Heart right ventricle (tissue), 16 donors: ENCODE measurements at regions not wholly inside any gene's neighbourhood (a gene's known extent, or its start where the extent isn't known, plus 50 kb on each side); places are given as distances from the start of the nearest gene placed in this dataset.
"Not testable (repeated sequence)": the region's sequence is repeated elsewhere in the genome, so short reads cannot be mapped to it uniquely, and the experiment has no call there.

Experiments used
- ATAC-seq, 8 donors: fragments of 200-7000 bp; cut with Tn5 transposase; one replicate each; pipeline ENCODE4 v1.9.1; 2020; ENCODE audit warnings: mild to moderate bottlenecking in 8 of 8, moderate library complexity in 8 of 8, moderate number of reproducible peaks in 1 of 8
- DNase-seq, 2 donors: peaks; one replicate each; pipeline ENCODE4 v3.0.0-alpha.2; 2020
- H3K27ac ChIP-seq, 10 donors: fragments of 200-600 bp; sonication (generic) in 2 of 10; one replicate each; pipeline versions ENCODE4 v1.5.0 to v1.8.0; 2020 to 2022; ENCODE audit warnings: mild to moderate bottlenecking in 3 of 10
- H3K27me3 ChIP-seq, 7 donors: fragments of 200-600 bp; one replicate each; pipeline ENCODE4 v1.8.0; 2021 to 2022; ENCODE audit warnings: mild to moderate bottlenecking in 2 of 7
- H3K36me3 ChIP-seq, 9 donors: fragments of 200-600 bp; sonication (generic) in 1 of 9; one replicate each; pipeline versions ENCODE4 v1.5.0 to v1.8.0; 2020 to 2022; ENCODE audit warnings: mild to moderate bottlenecking in 2 of 9
- H3K4me1 ChIP-seq, 9 donors: fragments of 200-600 bp; sonication (generic) in 1 of 9; one replicate each; pipeline versions ENCODE4 v1.5.0 to v1.8.0; 2020 to 2022; ENCODE audit warnings: mild to moderate bottlenecking in 4 of 9
- H3K4me3 ChIP-seq, 10 donors: fragments of 200-600 bp; sonication (generic) in 2 of 10; one replicate each; pipeline versions ENCODE4 v1.5.0 to v1.8.0; 2020 to 2022; ENCODE audit warnings: mild to moderate bottlenecking in 7 of 10, moderate library complexity in 2 of 10
- H3K9me3 ChIP-seq, 11 donors: fragments of 200-600 bp in 10 of 11; sonication (generic) in 2 of 11; one replicate each; pipeline versions ENCODE4 v1.5.0 to v1.8.0; 2013 to 2022; ENCODE audit warnings: mild to moderate bottlenecking in 2 of 11, control low read depth in 1 of 11, moderate library complexity in 1 of 11
- CTCF ChIP-seq, 9 donors: fragments of 200-600 bp; sonication (generic) in 2 of 9; IDR thresholded peaks; one replicate each; pipeline versions ENCODE4 v1.5.0 to v1.8.0; 2021 to 2022; ENCODE audit warnings: antibody characterized with exemption in 9 of 9, mild to moderate bottlenecking in 5 of 9, moderate library complexity in 1 of 9
- WGBS, 2 donors: extraction: QIAGEN DNeasy Blood & Tissue Kit; methylation state at CpG; one replicate each; pipeline ENCODE4 v1.1.7; 2013; ENCODE audit warnings: inconsistent platforms in 1 of 2; 5-methylcytosine and 5-hydroxymethylcytosine counted together
- intact Hi-C, 10 donors: fragments of 100-400 bp; cut with DNase I; formaldehyde crosslinking; loops; one replicate each; pipeline versions ENCODE4 v1.11.1 to v1.14.2; 2022
- donor health status: Arrhythmogenic right ventricular cardiomyopathy.
- donor health status: ischemic (EF 13 %, LVEDD 7.1; RV severe dilation, severe dysfunction).
- donor health status: healthy with polysubstance abuse.
- donor health status: DM: no; HTN: yes; CAD: no.
- donor health status: DM: no; HTN: no; CAD: no.
- donor health status: ischemic (EF 25% LVEDD 6.9; RV normal size, moderate dysfunction).
- donor health status: ischemic (EF 25% LVEDD 5.7; RV mildly dilated, moderate dysfunction).
- donor health status: healthy.
- donor health status: DM: yes; HTN: yes; CAD: no.
- donor health status: Ischemic cardiomyopathy.
- donor health status: ischemic (EF 35%, LVEDD 5.7; RV mildly dilated, moderate dysfunction).
- donor health status: nonischemic (EF 11% LVEDD 7.7; RV severe dilation, severe dysfunction).
- donor health status: DM: yes; HTN: yes; CAD: no.
- donor health status: PGD.
- donor health status: ischemic (EF 29% LVEDD 5.4; RV normal size, mild dysfunction).
- donor health status: nonischemic (EF 23%, LVEDD 6.1; RV moderate dilation, normal function).

DNA sequence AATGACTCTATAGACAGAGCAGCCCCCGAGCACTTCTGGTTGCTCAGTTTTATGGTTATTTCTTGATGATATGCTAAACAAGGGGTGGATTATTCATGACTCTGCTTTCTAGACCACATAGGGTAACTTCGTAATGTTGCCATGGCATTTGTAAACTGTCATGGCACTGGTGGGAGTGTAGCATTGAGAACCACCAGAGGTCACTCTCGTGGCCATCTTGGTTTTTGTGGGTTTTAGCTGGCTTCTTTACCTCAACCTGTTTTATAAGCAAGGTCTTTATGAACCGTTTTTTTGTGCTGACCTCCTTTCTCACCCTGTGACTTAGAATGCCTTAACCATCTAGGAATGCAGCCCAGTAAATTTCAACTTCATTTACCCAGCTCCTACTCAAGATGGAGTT lies 1036.2 kb upstream of the FLRT2 start:
- no peak for ATAC-seq
- WGBS, 2 donors, result 78 to 87% methylated on average over 4 of the region's 4 CpGs
- intact Hi-C loops, result no loop called here
- TF ChIP-seq CTCF (IDR thresholded peaks at IDR 0.05), result peak in 2 of 9 donors; percentile 3 to 13
- H3K27ac ChIP-seq, result no peak overlapping the region
- no peaks in the 10 kb centered on the region for H3K4me1 ChIP-seq
- H3K9me3 ChIP-seq, result no peaks in the 10 kb centered on the region
- no peak overlapping the region for H3K4me3 ChIP-seq
- no peaks in the 10 kb centered on the region for H3K27me3 ChIP-seq
- no peak for DNase-seq
- H3K36me3 ChIP-seq, result no peaks in the 10 kb centered on the region

GRCh38 chr14:84496677-84497076 lies 1033.3 kb upstream of the FLRT2 start:
- no peaks in the 10 kb centered on the region for H3K36me3 ChIP-seq
- ATAC-seq, result no peak
- H3K27me3 ChIP-seq, result no peaks in the 10 kb centered on the region
- WGBS, 2 donors, result 98% methylated on average over 2 of the region's 2 CpGs
- H3K4me1 ChIP-seq, result no peaks in the 10 kb centered on the region
- DNase-seq, result no peak
- intact Hi-C loops, result no loop called here
- no peaks in the 10 kb centered on the region for H3K9me3 ChIP-seq
- no peak overlapping the region for H3K27ac ChIP-seq
- H3K4me3 ChIP-seq, result no peak overlapping the region
- no peak for TF ChIP-seq CTCF (IDR thresholded peaks at IDR 0.05)

DNA sequence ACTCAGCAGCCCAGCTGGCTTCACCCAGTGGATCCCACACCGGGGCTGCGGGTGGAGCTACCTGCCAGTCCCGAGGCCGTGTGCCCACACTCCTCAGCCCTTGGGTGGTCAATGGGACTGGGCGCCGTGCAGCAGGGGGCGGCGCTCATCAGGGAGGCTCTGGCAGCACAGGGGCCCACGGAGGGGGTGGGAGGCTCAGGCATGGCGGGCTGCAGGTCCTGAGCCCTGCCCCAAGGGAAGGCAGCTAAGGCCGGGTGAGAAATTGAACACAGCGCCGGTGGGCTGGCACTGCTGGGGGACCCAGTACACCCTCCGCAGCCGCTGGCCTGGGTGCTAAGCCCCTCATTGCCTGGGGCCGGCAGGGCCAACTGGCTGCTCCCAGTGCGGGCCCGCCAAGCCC lies 1017.1 kb upstream of the FLRT2 start:
- intact Hi-C loops, H3K27me3 ChIP-seq, ATAC-seq, H3K27ac ChIP-seq, H3K4me3 ChIP-seq, H3K4me1 ChIP-seq, DNase-seq, H3K36me3 ChIP-seq: not testable (repeated sequence)
- H3K9me3 ChIP-seq, result peaks cover 0 to 18% (median 2%) of the 10 kb centered on the region in 11 donors
- WGBS, 2 donors, result 96 to 98% methylated on average over 17 to 18 of the region's 18 CpGs

- Histone ChIP-seq H3K9me3 (peaks cover 0 to 11% (median 2%) of the 10 kb centered on the region in 11 donors), H3K27me3 (no peaks in the 10 kb centered on the region), H3K4me1 (no peaks in the 10 kb centered on the region), H3K27ac (no peak overlapping the region), H3K36me3 (no peaks in the 10 kb centered on the region), H3K4me3 (no peak overlapping the region)
- ATAC-seq, result no peak
- TF ChIP-seq CTCF (IDR thresholded peaks at IDR 0.05), result no peak
- intact Hi-C loops, result no loop called here
- no peak for DNase-seq
- WGBS, 2 donors, result 93 to 98% methylated on average over 3 of the region's 3 CpGs
These were observed 1010.1 kb upstream of the FLRT2 start for GRCh38 chr14:84519836-84520235.

GRCh38 chr14:84520711-84521338 lies 1009.1 kb upstream of the FLRT2 start:
- WGBS, 2 donors, result 68 to 71% methylated on average over 1 of the region's 1 CpG
- H3K4me1 ChIP-seq, result no peaks in the 10 kb centered on the region
- DNase-seq (no peak), ATAC-seq (no peak)
- no peaks in the 10 kb centered on the region for H3K27me3 ChIP-seq
- no peaks in the 10 kb centered on the region for H3K36me3 ChIP-seq
- H3K9me3 ChIP-seq, result peaks cover 0 to 1% (median 0%) of the 10 kb centered on the region in 11 donors
- no peak overlapping the region for H3K4me3 ChIP-seq
- no peak for TF ChIP-seq CTCF (IDR thresholded peaks at IDR 0.05)
- intact Hi-C loops, result no loop called here
- H3K27ac ChIP-seq, result no peak overlapping the region
